ENCODE measurements at regions not wholly inside any gene's neighbourhood (a gene's known extent, or its start where the extent isn't known, plus 50 kb on each side); places are given as distances from the start of the nearest gene placed in this dataset.
"Not testable (repeated sequence)": the region's sequence is repeated elsewhere in the genome, so short reads cannot be mapped to it uniquely, and the experiment has no call there.

DNA sequence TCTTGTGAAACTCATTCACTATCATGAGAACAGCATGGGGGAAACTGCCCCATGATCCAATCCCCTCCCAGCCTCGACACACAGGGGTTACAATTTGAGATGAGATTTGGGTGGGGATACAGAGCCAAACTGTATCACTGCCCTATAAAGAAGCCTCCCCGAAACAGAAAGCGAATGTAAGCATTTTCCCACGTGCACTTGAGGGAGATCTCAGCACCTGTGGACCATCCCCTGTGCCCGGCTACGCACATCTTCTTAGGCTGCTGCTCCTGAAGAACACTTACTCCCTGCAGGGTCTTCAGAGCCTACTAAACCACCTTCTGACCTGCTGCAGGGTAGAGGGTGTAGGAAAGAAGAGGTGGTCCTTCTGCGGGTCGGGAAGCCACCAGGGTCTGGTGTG, 410.2 kb upstream of the IRX2 start:
- no peak for DNase-seq (ENCODE audit: low spot score)

DNA sequence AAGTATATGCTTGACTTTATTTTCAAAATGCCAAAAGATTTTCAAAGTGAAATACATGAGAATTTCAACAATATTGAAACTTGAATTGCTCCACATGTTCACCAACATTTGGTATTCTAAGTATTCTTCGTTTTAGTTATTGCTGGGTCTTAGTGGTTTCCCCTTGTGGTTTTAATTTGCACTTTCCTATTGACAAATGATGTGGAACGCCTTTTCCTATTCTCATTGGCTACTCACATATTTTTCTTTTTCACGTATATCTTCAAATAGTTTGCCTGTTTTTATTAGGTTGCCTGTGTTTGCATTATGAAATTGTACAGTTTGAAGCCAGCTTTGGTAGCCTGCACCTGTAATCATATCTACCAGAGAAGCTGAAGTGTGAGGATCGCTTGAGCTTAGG, 405.7 kb upstream of the IRX2 start:
- no peak for DNase-seq (ENCODE audit: low spot score)

DNA sequence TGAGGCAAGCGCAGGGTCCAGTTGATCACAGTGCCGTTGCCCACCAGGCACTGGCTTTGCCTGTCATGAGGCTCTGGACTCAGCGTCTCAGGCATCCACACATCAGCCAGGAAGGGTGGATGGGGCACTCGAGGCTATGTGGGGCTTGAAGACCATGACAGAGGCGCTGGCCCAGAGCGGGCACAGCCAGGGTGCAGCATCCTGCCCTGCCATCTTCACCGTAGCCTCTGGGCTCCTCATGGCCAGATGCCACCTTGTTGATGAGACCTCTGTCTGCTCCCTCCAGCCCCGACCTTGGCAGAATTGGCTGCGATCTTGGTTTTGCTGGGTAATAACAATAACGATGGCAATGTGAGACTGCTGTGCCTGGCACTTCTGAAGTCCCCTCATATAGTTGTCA, 404.2 kb upstream of the IRX2 start:
- no peak for DNase-seq (ENCODE audit: low spot score)

DNA sequence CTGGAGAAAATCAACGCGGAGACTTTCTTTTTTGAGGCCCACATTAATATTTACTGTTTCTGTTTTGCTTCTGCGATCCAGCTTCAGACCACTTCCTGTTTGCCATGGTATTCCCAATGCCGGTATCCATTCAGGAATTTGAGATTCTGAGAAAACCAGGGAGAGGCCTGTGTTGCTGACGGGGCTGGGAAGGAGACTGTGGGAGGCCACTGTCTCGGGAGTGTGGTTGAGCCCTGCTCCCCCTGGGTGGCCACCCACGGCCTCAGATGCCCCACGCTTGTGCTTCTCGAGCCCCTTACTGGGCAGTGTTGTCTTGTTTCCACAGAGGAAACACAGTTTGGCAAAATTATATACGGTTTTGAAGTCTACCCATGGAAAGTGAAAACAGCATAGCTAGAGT, 403.6 kb upstream of the IRX2 start:
- no peak for DNase-seq (ENCODE audit: low spot score)

DNA sequence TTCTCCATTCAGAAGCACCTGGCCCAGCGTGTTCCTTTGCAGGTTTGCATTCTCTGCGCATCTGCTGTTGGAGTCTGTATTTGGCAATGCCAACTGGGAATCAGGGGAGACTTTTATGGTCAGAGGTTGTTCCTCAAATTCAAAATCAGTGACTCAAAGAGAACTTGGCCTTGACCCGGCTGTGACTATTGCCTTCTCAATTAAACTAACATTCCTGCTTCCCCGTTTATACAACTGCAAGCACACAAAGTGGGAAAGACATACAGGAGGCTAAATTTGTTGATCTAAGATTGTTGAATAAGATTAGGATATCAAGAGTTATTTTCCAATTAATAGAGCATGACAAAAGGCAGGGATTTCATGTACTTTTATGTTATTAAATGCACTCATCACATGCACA, 402.4 kb upstream of the IRX2 start:
- no peak for DNase-seq (ENCODE audit: low spot score)

DNA sequence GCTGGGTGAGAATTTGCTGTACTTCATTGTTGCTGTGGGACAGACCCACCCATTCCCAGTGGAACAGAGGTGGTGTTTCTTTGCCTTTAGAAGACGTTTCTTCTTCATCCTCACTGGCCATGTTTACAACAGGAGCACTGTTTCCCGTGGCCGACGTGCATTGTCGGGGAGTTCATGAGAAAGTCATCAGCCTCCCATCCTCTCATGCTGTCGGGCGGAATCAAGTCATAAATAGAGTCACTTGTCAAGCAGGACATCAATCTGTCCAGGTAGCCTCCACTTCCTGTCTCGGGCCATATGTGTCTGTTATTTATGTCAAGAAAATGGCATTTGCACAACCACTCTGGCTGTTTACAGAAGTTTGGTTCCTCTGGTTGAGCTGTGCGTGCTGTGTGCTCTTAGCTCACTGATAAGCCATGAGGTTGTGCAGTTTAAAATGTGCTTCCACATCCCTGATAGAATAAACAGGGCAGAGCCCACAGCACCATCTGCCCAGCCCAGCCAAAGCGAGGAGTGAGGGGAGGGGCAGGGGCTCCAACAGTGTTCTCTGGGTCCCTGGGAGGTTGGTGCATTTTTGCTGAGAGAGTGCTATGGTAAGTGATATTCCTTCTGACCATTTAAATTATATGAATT, 401.9 kb upstream of the IRX2 start:
- no peak for DNase-seq (ENCODE audit: low spot score)

DNA sequence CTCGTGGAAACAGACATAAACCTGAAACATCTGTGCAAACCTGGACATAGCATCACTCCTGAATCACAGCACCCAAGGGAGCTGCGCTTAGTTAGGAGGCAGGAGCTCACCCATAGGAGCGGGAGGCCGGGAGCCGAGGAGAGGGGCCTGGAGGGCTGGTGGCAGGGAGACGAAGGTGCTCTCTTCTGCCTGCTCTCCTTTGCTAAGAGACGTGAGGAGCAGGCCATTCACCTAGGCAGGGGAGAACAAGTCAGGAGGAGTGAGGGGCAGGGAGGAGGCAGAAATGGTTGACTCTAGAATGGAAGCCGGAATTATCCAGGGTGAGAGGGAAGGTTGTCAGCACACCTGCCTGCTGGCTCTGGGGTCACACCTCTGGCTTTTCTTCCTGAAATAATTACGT, 398.4 kb upstream of the IRX2 start:
- no peak for DNase-seq (ENCODE audit: low spot score)

DNA sequence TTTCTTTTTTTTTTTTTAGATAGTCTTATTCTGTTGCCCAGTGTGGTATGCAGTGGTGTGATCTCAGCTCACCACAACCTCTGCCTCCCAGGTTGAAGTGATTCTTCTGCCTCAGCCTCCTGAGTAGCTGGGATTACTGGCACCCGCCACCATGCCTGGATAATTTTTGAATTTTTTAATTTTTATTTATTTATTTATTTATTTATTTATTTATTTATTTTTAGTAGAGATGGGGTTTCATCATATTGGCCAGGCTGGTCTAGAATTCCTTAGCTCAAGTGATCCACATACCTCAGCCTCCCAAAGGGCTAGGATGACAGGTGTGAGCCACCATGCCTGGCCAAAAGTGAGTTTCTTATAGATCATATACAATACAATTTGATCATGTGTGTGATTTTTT, 395.9 kb upstream of the IRX2 start:
- DNase-seq (ENCODE audit: low spot score): not testable (repeated sequence)

DNA sequence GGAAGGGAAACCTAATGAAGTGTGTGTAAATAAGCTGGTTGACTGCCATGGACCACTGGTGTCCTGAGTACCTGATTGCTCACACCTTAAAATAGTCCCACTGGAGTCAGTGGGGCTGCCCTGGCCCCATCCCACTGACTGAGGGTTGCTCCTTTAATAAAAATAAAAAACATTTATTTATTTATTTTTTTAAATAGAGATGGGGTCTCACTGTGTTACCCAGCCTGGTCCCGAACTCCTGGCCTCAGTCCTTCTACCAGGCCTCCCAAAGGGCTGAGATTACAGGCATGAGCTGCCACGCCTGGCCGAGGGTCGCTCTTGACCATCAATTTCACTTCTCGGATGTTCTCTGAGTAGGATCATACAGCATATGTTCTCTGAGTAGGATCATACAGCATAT, 394.2 kb upstream of the IRX2 start:
- no peak for DNase-seq (ENCODE audit: low spot score)

DNA sequence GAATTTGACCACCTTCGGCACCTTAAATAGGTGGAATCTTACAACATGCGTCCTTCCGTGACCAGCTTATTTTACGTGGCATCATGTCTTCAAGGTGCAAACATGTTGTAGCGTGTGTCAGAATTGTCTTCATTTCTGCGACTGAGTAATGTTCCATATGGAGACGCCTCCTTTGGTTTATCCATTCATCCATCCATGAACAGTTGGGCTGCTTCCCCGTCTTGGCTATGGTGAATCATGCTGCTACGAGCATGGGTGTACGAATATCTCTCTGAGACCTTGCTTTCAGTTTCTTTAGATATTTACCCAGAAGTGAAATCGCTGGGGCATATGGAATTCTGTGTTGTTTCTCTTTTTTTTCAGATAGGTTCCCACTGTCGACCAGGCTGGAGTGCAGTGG, 391.9 kb upstream of the IRX2 start:
- DNase-seq (ENCODE audit: low spot score): no peak

DNA sequence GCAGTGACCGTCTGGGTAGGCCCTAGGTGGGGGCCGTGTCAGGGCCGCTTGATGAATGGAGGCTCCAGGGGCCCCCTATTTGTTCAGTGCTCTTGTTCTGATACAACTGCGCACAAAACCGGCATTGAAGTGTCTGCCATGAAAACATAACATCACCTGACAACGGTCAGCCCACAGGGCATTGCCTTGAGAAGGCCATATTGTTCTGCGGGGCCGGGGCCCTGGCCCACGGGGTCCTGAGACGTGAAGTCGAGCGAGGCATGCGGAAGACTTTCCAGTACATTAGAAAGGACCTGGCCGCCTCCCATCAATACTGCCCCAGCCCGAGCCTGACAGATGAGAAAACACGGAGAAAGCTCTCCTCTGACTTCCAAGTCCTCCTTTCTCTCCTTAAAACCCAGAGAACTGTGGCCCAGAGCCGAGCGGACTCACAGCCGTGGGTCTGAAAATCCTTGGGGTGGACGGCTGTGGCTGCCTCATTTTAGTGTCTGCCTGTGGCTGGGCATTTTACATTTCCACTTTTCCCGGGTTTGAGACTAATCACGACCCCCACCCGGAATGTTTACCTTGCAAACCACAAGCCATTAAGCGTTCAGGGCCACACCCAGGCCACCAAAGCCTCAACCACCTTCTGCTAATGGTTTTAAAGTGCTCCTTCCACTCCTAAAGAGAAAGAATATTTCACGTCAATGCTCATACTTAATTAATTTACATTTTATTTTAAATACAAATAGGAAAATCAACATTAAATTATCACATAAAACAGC, 391.0 kb upstream of the IRX2 start:
- DNase-seq (ENCODE audit: low spot score): no peak

DNA sequence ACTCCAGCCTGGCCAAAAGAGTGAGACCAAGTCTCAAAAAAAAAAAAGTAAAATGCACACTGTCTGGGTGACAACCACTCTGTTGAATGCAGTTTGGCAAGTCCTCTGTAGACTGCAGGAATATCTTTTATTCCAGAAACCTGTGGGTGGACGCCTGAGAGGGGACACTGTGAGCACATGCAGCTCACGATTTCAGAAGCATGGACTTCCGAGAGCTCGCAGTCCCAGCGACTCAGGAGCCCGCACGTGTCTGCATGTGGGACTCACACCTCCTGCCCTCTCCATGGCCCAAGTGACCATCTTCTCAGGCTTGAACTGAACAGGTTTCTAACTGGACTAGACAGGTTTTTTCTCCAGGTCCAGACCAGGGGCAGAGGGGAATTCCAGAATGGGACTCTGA, 388.6 kb upstream of the IRX2 start:
- DNase-seq (ENCODE audit: low spot score): no peak

DNA sequence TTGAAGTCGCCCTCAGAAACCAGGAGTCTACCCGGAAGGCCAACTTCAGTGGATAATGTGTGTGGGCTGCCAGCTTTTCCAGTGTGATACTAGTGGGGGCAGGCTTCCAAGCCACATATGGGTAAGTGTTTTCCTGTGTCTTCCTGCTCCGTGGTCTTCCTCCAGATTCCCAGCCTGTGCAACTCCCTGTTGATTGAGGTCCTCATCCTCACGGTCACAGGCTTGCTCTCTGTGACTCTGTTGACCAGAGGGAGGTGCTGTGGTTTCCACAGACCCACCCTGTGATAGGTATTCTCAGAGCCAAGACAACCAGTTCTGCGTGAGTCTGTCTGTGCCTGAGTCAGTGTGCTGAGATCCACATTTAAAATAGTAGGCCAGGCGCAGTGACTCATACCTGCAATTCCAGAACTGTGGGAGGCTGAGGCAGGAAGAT, 388.0 kb upstream of the IRX2 start:
- DNase-seq (ENCODE audit: low spot score): no peak

DNA sequence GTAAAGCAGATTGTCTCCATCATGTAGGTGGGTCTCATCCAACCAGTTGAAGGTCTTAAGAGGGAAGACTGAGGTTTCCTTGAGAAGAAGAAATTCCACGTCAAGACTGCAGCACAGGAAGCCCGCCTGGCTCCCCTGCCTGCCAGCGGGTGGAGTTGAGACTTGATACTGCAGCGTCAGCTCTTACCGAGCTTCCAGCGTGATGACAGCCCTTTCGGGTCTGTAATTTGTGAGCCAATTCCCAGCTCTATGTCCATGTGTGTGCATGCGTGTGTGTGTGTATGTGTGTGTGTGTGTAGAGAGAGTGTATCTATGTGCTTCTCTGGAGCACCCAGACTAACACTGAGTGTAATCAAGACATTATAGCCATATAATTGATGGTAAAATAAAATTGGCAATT, 379.7 kb upstream of the IRX2 start:
- DNase-seq (ENCODE audit: low spot score): no peak

DNA sequence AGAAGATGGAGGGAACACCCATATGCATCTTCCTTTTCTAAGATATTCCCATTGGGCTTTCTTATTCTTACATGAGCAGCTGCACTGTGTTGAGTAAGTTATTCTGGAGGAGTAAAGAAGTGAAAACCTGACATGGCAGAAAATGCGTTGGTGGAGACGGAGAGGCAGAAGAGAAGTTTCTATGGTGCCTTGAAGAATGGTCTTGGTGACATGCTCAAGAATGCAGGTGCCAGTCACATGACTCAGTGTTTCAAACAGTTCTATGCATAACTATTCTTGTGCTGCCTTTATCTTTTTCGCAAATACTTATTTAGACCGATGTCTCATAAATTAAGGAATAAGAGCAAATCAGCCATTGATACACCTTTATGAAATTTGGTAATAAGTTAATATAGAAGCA, 377.8 kb upstream of the IRX2 start:
- DNase-seq (ENCODE audit: low spot score): no peak

DNA sequence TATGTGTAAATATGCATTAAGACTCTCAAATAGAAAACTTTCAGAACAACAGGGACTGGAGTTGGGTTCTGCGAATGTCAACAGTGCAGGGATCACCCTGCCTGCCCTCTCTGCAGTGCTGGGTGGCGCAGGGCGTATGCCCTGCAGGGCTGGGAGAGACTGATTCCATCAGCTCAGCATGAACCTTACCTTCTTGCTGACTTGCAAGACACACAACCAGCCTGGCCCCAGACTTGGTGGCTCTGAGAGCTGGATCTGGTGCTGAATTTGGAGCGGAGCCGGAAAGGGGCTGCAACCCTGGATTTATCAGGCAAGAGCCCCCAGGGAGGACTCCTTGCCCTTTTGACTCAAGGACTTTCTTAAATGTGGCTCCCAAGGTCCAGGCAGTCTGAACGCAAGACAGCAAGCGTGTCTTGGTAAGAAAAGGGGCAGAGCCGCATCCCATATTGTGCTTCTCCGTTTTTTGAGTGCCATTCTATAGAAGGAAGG, 376.0 kb upstream of the IRX2 start:
- DNase-seq (ENCODE audit: low spot score): no peak

DNA sequence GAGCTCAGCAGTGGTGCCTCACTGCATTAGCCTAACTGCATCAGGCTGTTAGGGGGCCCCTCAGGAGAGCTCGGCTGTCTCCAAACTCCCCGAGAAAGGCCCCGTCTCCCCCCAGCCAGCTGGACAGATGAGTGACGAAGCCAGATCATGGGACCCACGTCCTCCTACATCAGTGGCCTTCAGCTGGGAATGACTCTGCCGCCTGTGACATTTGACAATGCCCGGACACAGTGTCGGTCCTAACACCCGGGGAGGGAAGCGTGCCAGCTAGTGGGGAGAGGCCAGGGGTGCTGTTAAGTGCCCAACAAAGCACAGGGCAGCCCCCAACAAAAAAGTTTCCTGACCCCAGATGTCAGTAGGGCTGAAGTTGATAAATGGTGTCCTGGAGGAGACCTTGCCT, 375.2 kb upstream of the IRX2 start:
- peak; percentile 83 for DNase-seq (ENCODE audit: low spot score)

DNA sequence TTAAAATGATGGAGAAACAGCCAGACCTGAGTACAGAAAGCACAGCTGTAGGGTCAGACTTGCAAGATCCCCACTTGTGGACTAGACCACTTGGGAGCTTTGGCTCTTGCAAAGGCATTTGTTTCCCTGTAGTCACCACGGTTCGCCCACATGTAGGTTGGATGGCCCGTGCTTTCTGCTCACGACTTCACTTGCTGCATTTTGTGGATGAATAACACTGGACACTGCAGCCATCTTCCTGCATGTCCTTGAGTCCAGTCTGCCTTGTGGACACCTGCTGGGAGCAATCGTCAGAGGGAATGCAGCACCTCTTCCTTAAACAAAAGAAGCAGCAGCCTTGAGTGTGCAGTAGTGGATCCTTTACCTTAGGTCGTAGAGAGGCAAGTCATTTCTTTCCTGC, 372.9 kb upstream of the IRX2 start:
- DNase-seq (ENCODE audit: low spot score): no peak

DNA sequence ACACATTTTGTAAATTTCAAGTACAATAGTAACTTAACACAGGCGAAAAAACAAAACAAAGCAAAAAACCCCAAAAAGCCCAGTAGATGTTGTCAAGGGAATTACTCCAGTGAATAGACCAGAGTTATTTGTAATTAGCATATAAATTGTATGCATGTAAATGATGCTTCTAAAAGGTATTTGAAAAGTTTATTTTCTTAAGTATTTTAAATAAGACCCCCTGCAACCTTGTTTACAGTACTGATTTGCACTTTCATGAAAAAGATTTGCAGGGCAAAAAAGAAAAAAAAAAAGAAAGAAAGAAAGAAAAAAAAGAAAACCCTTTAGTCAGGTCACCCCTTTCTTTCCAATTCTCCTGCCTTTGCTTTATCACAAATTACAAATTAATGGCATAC, 372.3 kb upstream of the IRX2 start:
- DNase-seq (ENCODE audit: low spot score): no peak

DNA sequence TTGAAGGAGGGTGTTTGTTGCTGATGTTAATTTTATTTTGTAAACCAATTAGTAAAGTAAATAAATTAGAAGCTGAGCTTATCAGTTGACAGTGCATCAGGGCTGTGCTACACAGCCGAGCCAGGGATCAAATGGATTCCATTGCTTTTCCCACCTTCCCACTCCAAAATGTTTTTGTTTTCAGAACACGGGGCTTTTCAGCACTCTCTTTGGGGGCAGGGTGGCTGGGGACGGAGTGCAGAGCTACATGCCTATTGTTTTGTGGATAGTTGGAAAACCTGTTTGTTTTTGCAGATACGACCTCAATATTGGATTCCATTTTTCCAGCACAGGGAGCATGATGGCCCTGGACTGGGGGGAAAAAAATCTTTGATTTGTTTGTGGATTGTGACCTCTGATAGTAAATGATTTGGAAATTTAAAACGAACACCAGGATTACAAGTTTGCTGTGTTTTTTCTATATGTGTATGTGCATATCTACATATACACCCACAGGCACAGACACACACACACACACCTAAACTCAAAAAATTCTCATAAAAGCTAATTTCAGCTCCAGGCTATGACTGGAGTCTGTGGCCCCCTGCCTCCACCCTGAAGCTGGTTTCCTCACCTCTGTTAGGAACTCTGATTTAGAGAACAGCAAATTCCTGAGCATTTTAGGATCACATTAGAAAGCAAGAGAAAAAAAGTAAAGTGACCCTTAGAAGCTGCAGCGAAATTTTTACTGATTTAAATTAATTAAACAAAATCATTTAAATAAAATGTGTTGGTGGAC, 371.7 kb upstream of the IRX2 start:
- DNase-seq (ENCODE audit: low spot score): no peak

DNA sequence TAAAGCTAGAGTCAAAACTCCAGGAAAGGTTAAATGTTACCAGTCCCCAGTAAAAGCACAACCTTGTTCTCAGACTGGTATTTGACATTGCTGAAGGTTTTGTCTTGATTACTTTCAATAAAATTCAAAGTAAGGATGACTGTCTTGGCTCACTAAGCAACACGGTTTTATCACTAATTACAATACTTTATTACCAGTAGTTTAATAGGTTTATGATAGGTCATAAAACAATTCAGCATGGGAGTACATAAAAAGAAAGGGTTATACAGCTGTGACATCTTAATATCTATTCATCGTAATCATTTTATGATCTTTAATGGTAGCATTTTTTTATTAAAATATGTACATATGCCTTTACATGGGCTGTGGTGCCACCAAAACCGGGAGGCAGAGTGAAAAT, 370.7 kb upstream of the IRX2 start:
- no peak for DNase-seq (ENCODE audit: low spot score)

DNA sequence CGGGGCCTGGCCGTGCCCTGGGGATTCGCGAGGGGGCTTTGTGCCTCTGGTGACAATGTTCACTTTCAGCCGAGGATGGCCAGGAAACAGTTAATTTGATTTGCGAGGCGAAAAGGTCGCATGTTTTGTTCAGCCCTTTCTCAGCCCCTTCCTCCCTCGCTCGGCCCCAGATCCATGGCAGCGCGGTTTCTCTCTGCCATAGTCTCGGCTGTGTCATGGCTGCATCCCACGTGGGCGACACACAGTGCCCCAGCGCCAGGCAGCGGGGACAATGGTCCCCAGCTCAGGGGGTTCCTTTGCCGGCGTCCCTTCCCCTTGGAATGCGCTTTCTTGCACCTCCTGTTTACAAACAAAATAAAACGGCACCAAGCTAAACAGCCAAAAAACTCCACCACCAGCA, 370.3 kb upstream of the IRX2 start:
- no peak for DNase-seq (ENCODE audit: low spot score)
